ENCODE measurements at regions not wholly inside any gene's neighbourhood (a gene's known extent, or its start where the extent isn't known, plus 50 kb on each side); places are given as distances from the start of the nearest gene placed in this dataset.

- DNase-seq (ENCODE audit: low read depth), result no peak
Observed at GRCh38 chr1:96996001-96996400, 274.4 kb downstream of the PTBP2 start.

- DNase-seq (ENCODE audit: low read depth), result no peak
Observed at GRCh38 chr1:96997717-96998116, 276.1 kb downstream of the PTBP2 start.

- DNase-seq (ENCODE audit: low read depth), result no peak
Observed at GRCh38 chr1:96998466-96998865, 276.9 kb downstream of the PTBP2 start.

GRCh38 chr1:96999191-96999590 is 277.6 kb downstream of the PTBP2 start:
- DNase-seq (ENCODE audit: low read depth), result no peak

GRCh38 chr1:97004054-97004453 is 282.5 kb downstream of the PTBP2 start:
- DNase-seq (ENCODE audit: low read depth), result no peak

- no peak for DNase-seq (ENCODE audit: low read depth)
Observed at GRCh38 chr1:97004743-97005142, 283.2 kb downstream of the PTBP2 start.

- DNase-seq (ENCODE audit: low read depth), result no peak
Observed at GRCh38 chr1:97006044-97006661, 284.6 kb downstream of the PTBP2 start.

GRCh38 chr1:97007840-97008604 is 286.4 kb downstream of the PTBP2 start:
- DNase-seq (ENCODE audit: low read depth), result no peak

GRCh38 chr1:97010566-97011264 is 289.1 kb downstream of the PTBP2 start:
- DNase-seq (ENCODE audit: low read depth), result no peak

- no peak for DNase-seq (ENCODE audit: low read depth)
Observed at GRCh38 chr1:97013136-97013535, 291.6 kb downstream of the PTBP2 start.

- no peak for DNase-seq (ENCODE audit: low read depth)
Observed at GRCh38 chr1:97013941-97014340, 292.4 kb downstream of the PTBP2 start.

- no peak for DNase-seq (ENCODE audit: low read depth)
Observed at GRCh38 chr1:97014426-97014825, 292.8 kb downstream of the PTBP2 start.

GRCh38 chr1:97017895-97018294 is 296.3 kb downstream of the PTBP2 start:
- DNase-seq (ENCODE audit: low read depth), result no peak
